ENCODE measurements at regions not wholly inside any gene's neighbourhood (a gene's known extent, or its start where the extent isn't known, plus 50 kb on each side); places are given as distances from the start of the nearest gene placed in this dataset.

DNA sequence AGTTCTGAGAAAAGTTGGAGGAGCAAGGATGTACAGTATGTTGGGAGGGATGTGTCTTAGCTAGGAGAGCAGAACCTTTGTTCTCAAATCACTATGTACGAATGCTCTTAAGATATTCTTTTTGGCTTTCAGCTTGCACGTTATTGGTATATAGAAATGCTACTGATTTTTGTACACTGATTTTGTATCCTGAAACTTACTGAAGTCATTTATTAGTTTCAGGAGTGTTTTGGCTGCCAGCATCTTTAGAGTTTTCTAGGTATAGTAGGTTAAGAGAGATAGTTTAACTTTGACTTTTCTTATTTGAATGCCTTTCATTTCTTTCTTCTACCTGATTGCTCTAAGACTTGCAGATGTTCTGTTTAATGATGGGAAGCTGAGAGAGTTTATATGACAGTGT lies 442.8 kb upstream of the FBXO33 start:
- Mint-ChIP-seq H3K9me3 (no peaks in the 10 kb centered on the region), H3K27ac (no peak overlapping the region), H3K4me3 (no peak overlapping the region), H3K36me3 (ENCODE audit: insufficient read depth in 1 of 3, low read depth in 3 of 3) (no peaks in the 10 kb centered on the region), H3K4me1 (peaks cover 11 to 12% of the 10 kb centered on the region in 2 experiments), H3K27me3 (ENCODE audit: low read depth) (no peaks in the 10 kb centered on the region)
- no peak overlapping the region for H3K9ac ChIP-seq (ENCODE audit: extremely low read depth, insufficient read length, low read length)
- H3K23ac ChIP-seq (ENCODE audit: insufficient read length, low read depth, low read length): no peak overlapping the region
- no CpG with 5 or more reads among the region's 2 CpGs for WGBS (ENCODE audit: extremely low coverage, insufficient read length, low lambda C conversion rate)
- no peak overlapping the region for H2BK12ac ChIP-seq (ENCODE audit: insufficient read length, low read depth, low read length)
- H3T11ph ChIP-seq (ENCODE audit: low read length): no peak overlapping the region
- H3K18ac ChIP-seq (ENCODE audit: insufficient read length, low read depth, low read length): no peak overlapping the region
- H3K79me2 ChIP-seq (ENCODE audit: insufficient read depth, low read length): no peaks in the 10 kb centered on the region
- no peaks in the 10 kb centered on the region for H3K23me2 ChIP-seq (ENCODE audit: insufficient read length, low read depth, low read length, poor library complexity, severe bottlenecking)
- no peak overlapping the region for H2BK15ac ChIP-seq (ENCODE audit: low read depth, low read length)
- H3K4me2 ChIP-seq (ENCODE audit: insufficient read depth, insufficient read length, low read length): no peak overlapping the region
- no peaks in the 10 kb centered on the region for H3K9me3 ChIP-seq (ENCODE audit: control insufficient read depth, low read depth, low read length)
- H4K91ac ChIP-seq (ENCODE audit: insufficient read length, low read depth, low read length): no peak overlapping the region
- no peak overlapping the region for H3K14ac ChIP-seq (ENCODE audit: insufficient read depth, low read length)
- H4K8ac ChIP-seq (replicated peaks; ENCODE audit: insufficient read length, low read depth, low read length): no peak overlapping the region
- no peak overlapping the region for H2BK120ac ChIP-seq (ENCODE audit: low read depth, low read length, poor library complexity, severe bottlenecking)
- H3K4ac ChIP-seq (ENCODE audit: low read depth, low read length): no peak overlapping the region
- H4K20me1 ChIP-seq (ENCODE audit: control insufficient read depth, insufficient read depth, insufficient read length): no peaks in the 10 kb centered on the region
- H2AK5ac ChIP-seq (ENCODE audit: insufficient read length, low read length): no peak overlapping the region
- no peak overlapping the region for H3K56ac ChIP-seq (ENCODE audit: insufficient read length, low read depth, low read length)
- H2BK5ac ChIP-seq (ENCODE audit: insufficient read length, low read length): no peak overlapping the region
- no peak overlapping the region for H2BK20ac ChIP-seq (ENCODE audit: low read depth, low read length, poor library complexity, severe bottlenecking)
- H3K27ac ChIP-seq (ENCODE audit: insufficient read length, low read depth, low read length): no peak overlapping the region
- H3K27me3 ChIP-seq (ENCODE audit: insufficient read depth, low read length): no peaks in the 10 kb centered on the region
- no peak for DNase-seq
- H3K4me1 ChIP-seq (ENCODE audit: insufficient read depth, low read length): peaks cover 11% of the 10 kb centered on the region; the same call in 1 of the 2 replicates
- H3K79me1 ChIP-seq (ENCODE audit: insufficient read depth, low read depth, low read length, poor library complexity, severe bottlenecking): no peaks in the 10 kb centered on the region
- no peak overlapping the region for H2AFZ ChIP-seq (ENCODE audit: low read length)
- TF ChIP-seq, protein P1, sequence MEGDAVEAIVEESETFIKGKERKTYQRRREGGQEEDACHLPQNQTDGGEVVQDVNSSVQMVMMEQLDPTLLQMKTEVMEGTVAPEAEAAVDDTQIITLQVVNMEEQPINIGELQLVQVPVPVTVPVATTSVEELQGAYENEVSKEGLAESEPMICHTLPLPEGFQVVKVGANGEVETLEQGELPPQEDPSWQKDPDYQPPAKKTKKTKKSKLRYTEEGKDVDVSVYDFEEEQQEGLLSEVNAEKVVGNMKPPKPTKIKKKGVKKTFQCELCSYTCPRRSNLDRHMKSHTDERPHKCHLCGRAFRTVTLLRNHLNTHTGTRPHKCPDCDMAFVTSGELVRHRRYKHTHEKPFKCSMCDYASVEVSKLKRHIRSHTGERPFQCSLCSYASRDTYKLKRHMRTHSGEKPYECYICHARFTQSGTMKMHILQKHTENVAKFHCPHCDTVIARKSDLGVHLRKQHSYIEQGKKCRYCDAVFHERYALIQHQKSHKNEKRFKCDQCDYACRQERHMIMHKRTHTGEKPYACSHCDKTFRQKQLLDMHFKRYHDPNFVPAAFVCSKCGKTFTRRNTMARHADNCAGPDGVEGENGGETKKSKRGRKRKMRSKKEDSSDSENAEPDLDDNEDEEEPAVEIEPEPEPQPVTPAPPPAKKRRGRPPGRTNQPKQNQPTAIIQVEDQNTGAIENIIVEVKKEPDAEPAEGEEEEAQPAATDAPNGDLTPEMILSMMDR (conservative IDR thresholded peaks at IDR 0.05): no peak
- H4K5ac ChIP-seq (ENCODE audit: insufficient read length, low read depth, low read length): no peak overlapping the region
